ENCODE measurements at regions not wholly inside any gene's neighbourhood (a gene's known extent, or its start where the extent isn't known, plus 50 kb on each side); places are given as distances from the start of the nearest gene placed in this dataset.

DNA sequence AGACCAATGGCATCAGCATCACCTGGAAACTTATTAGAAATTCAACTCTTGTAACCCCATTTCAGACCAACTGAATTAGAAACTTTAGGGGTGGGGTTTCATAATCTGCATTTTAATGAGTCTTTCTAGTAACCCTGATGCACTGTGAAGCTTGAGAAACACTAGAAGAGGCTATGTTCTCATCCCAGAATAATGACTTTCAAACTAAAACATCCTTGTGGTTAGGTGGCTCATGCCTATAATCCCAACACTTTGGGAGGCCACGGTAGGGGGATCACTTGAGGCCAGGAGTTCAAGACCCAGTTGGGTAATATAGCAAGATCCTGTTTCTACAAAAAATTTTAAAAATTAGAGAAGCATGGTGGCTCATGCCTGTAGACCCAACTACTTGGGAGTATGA lies 402.4 kb downstream of the DLEU7 start:
- H3K36me3 ChIP-seq (ENCODE audit: insufficient read depth, low read length): no peaks in the 10 kb centered on the region
- H3K9me3 ChIP-seq (ENCODE audit: control insufficient read depth, insufficient read depth, low read length): no peaks in the 10 kb centered on the region
- H3K9ac ChIP-seq (ENCODE audit: low read depth, low read length): no peak overlapping the region
- no peaks in the 10 kb centered on the region for H3K4me1 ChIP-seq (ENCODE audit: insufficient read depth, low read length)

DNA sequence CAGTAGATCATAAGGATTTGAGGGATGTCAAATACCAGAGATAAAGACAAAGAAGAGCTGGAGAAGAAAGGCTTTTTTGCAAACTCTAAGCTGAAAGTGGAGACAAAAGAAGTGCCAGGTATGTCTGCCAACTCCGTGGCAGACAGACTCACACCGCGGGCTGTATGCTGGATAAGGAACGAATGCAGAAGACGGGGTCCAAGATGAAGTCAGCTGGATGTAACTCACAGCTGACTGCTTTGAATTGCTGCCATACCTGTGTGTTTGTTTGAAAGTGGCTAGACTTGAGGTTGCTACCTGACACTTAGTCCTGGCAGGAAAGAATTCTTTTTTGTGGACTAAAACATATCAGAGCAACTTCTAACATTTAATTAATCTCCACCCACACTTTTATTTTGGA lies 398.8 kb downstream of the DLEU7 start:
- Histone ChIP-seq H3K9me3 (ENCODE audit: control insufficient read depth, insufficient read depth, low read length) (no peaks in the 10 kb centered on the region), H3K4me1 (ENCODE audit: insufficient read depth, low read length) (peaks cover 11% of the 10 kb centered on the region), H3K9ac (ENCODE audit: low read depth, low read length) (no peak overlapping the region), H3K36me3 (ENCODE audit: insufficient read depth, low read length) (no peaks in the 10 kb centered on the region)

DNA sequence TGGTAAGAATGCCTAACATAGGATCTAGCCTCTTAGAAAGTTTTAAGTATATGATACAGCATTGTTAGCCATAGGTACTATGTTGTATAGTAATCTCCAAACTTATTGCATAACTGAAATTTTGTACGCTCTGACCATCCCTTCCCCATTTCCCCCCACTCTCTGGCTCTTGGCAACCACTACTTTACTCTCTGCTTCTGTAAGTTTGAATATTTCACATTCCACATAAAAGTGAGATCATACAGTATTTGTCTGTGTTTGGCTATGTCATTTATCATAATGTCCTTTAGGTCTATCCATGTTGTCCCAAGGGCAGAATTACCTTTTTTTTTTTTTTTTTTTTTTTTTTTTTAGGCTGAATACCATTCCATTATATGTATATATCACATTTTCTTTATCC lies 396.9 kb downstream of the DLEU7 start:
- H3K36me3 ChIP-seq (ENCODE audit: insufficient read depth, low read length): no peaks in the 10 kb centered on the region
- no peaks in the 10 kb centered on the region for H3K9me3 ChIP-seq (ENCODE audit: control insufficient read depth, insufficient read depth, low read length)
- H3K9ac ChIP-seq (ENCODE audit: low read depth, low read length): no peak overlapping the region
- peaks cover 11% of the 10 kb centered on the region for H3K4me1 ChIP-seq (ENCODE audit: insufficient read depth, low read length)

DNA sequence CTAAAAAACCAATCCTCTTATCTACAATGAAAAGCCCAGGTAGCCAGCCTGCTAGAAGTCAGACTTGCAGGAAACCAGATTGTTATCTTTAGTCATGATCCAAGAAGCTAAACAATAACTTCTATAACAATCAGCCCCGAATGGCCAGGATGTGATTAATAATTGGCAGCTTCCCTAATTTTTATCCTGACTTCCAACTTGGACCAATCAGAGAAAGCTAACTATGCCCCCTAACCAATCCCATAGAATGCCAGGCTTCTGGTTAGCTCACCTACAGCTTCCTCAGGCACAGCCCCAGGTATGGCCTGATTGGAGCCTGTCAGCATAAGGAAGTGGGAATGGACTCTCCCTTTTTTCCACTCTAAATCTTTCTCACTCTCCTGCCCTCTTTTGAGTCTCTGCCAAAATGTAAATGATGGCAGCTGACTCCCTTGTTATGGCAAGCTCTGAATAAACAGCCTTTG lies 394.9 kb downstream of the DLEU7 start:
- Histone ChIP-seq H3K9ac (ENCODE audit: low read depth, low read length) (no peak overlapping the region), H3K4me1 (ENCODE audit: insufficient read depth, low read length) (peaks cover 11% of the 10 kb centered on the region), H3K9me3 (ENCODE audit: control insufficient read depth, insufficient read depth, low read length) (no peaks in the 10 kb centered on the region), H3K36me3 (ENCODE audit: insufficient read depth, low read length) (no peaks in the 10 kb centered on the region)

DNA sequence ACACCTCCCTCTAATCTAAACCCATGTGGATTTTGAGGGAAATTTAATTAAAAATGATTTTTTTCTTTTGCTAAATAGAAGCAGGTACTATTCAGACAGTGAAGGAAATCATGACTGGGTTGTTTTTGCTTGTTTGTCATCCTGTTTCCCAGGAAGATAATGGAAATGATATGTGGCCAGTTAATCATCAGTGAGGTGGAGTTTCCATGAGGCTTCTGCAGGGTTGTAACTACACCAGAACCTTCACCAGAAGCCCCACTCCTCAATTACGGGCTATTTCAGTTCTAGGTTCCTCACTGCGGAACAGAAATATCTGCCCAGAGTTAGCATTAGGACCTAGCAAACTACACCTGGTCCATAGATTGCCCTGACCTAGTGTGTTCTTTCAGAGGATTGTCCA lies 394.0 kb downstream of the DLEU7 start:
- Histone ChIP-seq H3K36me3 (ENCODE audit: insufficient read depth, low read length) (no peaks in the 10 kb centered on the region), H3K4me1 (ENCODE audit: insufficient read depth, low read length) (peaks cover 11% of the 10 kb centered on the region), H3K9ac (ENCODE audit: low read depth, low read length) (no peak overlapping the region), H3K9me3 (ENCODE audit: control insufficient read depth, insufficient read depth, low read length) (no peaks in the 10 kb centered on the region)

DNA sequence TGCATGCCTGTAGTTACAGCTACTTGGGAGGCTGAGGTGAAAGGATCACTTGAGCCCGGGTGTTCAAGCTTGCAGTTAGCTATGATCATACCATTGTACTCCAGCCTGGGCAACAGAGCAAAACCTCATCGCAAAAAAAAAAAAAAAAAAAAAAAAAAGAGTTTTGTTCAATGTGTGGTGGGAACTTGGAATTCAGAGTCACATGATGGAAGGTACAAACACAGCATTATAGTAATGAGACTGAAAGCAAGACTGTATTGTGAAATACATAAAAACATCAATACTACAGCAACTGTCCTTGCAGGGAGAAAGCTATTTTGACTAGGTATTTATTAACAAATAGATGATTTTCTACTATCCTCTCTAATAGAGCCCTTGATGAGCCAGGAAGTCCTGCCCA lies 393.2 kb downstream of the DLEU7 start:
- Histone ChIP-seq H3K36me3 (ENCODE audit: insufficient read depth, low read length) (no peaks in the 10 kb centered on the region), H3K4me1 (ENCODE audit: insufficient read depth, low read length) (peaks cover 11% of the 10 kb centered on the region), H3K9me3 (ENCODE audit: control insufficient read depth, insufficient read depth, low read length) (no peaks in the 10 kb centered on the region), H3K9ac (ENCODE audit: low read depth, low read length) (no peak overlapping the region)

DNA sequence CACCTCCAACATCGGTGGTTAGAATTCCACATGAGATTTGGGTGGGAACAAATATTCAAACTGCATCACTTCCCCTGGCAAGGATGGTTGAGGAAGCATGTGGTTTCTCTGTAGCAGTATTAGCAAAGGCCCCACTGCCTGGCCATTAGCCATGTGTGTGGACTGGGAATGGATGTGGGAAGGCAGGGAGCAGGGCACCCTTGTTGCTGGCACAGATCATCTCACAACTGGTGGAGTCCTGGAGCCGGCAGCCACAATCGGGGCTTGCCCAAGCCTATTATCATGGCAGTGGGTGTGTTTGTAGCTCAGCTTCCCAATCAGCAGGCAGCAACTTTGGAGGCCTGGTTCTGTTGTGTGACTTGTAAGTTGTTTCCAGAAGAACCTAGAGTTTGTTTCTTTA lies 391.9 kb downstream of the DLEU7 start:
- no peak overlapping the region for H3K9ac ChIP-seq (ENCODE audit: low read depth, low read length)
- peaks cover 11% of the 10 kb centered on the region for H3K4me1 ChIP-seq (ENCODE audit: insufficient read depth, low read length)
- H3K36me3 ChIP-seq (ENCODE audit: insufficient read depth, low read length): no peaks in the 10 kb centered on the region

DNA sequence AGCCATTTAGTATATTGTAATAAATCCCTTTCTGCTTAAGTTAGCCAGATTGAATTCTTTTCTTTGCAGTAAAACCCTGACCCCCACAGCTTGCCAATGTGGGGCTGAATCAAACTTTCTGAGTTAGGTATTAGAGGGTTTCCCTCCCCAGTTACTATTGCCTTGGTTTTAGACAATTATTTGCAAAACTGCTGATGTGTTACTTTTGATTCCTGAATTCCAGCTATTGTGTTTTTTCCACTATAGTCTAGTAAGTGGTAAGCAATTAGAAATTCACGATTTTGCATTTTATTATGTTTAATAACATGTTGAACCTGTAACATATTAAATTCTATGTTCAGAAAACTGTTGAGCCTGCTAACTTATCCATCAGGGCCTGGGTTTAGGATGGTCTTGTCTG lies 391.5 kb downstream of the DLEU7 start:
- peaks cover 11% of the 10 kb centered on the region for H3K4me1 ChIP-seq (ENCODE audit: insufficient read depth, low read length)
- H3K9ac ChIP-seq (ENCODE audit: low read depth, low read length): no peak overlapping the region
- H3K36me3 ChIP-seq (ENCODE audit: insufficient read depth, low read length): no peaks in the 10 kb centered on the region
- H3K9me3 ChIP-seq (ENCODE audit: control insufficient read depth, insufficient read depth, low read length): no peaks in the 10 kb centered on the region

More for the DNA sequence above, 391.9 kb downstream of the DLEU7 start:
- no peaks in the 10 kb centered on the region for H3K9me3 ChIP-seq (ENCODE audit: control insufficient read depth, insufficient read depth, low read length)

DNA sequence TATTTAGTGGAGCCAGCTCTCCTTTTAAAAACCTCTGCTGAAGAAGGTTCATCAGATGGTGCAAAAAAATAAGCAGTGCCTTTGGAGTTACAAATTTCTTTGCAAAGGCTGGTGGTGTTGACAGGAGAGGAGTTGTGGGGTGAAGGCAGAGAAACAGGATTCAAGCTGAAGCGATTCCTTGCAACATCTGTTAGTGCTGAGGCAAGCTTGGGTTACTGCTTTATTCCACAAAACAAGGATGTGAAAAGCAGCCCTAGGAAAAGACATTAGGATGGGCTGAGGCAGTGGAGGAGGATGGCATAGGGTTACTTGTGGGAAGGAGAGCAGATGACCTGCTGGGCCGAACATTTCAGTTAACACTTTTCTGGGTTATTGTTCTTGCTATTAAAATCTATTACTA lies 390.7 kb downstream of the DLEU7 start:
- peaks cover 11% of the 10 kb centered on the region for H3K4me1 ChIP-seq (ENCODE audit: insufficient read depth, low read length)
- H3K36me3 ChIP-seq (ENCODE audit: insufficient read depth, low read length): no peaks in the 10 kb centered on the region
- H3K9me3 ChIP-seq (ENCODE audit: control insufficient read depth, insufficient read depth, low read length): no peaks in the 10 kb centered on the region
- H3K9ac ChIP-seq (ENCODE audit: low read depth, low read length): no peak overlapping the region

DNA sequence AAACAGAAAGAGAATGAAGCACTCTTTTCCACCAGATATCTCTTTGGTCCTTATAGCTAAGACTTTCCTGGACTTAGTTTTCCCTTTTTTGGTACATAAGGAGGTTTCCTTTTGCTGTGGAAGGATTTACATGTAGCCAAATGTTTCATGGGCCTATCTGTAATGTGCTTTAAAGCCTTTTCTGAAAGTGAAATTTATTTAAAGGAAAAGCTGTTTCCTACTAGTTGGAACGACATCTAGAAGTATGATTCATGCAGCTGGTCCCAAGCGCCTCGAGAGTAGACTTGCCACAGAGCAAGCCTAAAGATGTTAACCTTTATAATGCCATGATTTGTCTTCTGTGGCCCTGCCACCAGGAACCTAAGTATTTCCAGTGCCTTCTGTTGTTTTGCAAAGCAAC lies 390.3 kb downstream of the DLEU7 start:
- no peaks in the 10 kb centered on the region for H3K36me3 ChIP-seq (ENCODE audit: insufficient read depth, low read length)
- H3K9me3 ChIP-seq (ENCODE audit: control insufficient read depth, insufficient read depth, low read length): no peaks in the 10 kb centered on the region
- H3K4me1 ChIP-seq (ENCODE audit: insufficient read depth, low read length): peaks cover 8% of the 10 kb centered on the region
- H3K9ac ChIP-seq (ENCODE audit: low read depth, low read length): no peak overlapping the region

DNA sequence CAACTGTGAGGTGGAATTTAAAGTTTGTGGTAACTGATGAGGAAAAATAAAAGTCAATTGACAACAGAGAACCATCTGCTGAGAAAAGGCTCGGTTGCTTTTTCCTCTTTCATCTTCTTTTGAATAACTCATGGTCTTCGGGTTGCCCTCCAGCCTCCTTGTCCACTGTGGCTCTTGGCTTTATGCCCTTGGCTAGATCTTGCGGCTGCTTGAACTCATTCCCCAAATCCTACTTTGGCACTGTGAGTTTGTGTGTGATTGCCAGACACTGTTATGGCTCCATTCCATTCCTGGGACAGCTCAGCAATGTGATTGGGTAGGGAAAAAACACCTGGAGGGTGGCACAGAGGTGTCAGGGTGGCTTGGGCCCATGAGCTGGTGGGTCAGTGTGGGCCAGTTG lies 387.4 kb downstream of the DLEU7 start:
- no peaks in the 10 kb centered on the region for H3K36me3 ChIP-seq (ENCODE audit: insufficient read depth, low read length)
- no peaks in the 10 kb centered on the region; the same call in 1 of the 2 replicates for H3K4me1 ChIP-seq (ENCODE audit: insufficient read depth, low read length)
- H3K9ac ChIP-seq (ENCODE audit: low read depth, low read length): no peak overlapping the region
- no peaks in the 10 kb centered on the region for H3K9me3 ChIP-seq (ENCODE audit: control insufficient read depth, insufficient read depth, low read length)

DNA sequence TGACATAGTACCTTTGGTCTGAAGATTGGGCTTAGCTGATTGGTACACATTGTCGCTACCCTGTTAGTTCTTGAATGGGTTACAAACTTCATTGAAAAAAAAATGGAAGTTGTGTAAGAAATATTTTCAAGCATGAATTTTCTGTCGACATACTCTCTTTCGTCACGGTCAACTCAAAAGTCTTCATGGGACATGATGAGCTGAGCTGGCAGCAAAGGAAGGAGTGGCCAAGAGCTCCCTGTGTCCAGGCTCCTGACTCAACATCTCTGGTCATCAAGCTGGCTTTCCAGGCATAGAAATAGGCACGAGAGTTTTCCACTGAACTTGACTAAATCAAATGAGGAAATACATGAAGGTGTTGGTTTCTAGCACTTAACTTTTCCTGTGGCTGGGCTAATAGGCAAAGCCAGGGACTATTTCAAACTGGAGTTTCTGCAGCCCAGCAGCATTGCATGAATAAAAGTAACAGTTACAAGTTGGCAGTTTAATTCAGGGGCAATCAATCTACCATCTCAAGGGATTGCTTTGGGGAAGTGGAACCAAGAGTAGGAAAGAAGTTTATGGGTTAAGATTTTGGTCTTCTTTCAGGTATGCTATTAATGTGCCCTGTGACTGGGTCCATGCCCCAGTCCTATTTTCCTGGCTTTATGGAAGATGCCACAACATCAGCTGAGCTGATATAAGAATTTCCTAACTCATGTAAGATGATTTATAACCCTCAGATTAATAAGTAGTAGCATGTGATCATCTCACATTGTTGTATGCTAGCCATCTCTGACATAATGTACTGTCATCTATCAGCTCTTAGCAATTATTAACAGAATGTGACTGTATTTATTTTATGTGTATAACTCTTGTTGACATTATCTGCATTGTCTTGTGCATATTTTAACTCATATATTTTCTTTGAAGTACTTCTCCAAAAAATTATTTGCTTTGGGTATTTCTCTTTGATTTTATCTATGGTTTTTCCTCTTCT lies 385.8 kb downstream of the DLEU7 start:
- Histone ChIP-seq H3K4me1 (ENCODE audit: insufficient read depth, low read length) (no peaks in the 10 kb centered on the region; the same call in 1 of the 2 replicates), H3K9ac (ENCODE audit: low read depth, low read length) (no peak overlapping the region), H3K9me3 (ENCODE audit: control insufficient read depth, insufficient read depth, low read length) (no peaks in the 10 kb centered on the region), H3K36me3 (ENCODE audit: insufficient read depth, low read length) (no peaks in the 10 kb centered on the region)

DNA sequence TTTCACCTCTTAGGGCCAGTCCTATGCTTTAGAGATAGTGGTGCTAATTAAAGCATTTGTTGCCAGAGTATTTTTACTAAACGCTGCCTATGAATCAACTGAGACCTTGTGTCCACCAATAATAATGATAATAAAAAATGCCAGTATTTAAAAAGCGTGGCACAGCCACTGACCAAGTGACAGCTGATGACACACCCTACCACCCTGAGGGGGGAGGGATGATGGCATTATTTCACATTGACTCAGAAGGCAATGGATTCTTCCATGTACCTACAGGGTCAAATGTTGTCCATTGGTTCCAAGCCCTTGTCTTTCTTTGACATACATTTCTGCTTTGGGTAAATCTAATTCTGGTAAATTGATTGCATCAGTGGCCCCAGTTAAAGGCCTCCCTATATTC lies 384.4 kb downstream of the DLEU7 start:
- Histone ChIP-seq H3K36me3 (ENCODE audit: insufficient read depth, low read length) (no peaks in the 10 kb centered on the region), H3K9me3 (ENCODE audit: control insufficient read depth, insufficient read depth, low read length) (no peaks in the 10 kb centered on the region), H3K4me1 (ENCODE audit: insufficient read depth, low read length) (no peaks in the 10 kb centered on the region), H3K9ac (ENCODE audit: low read depth, low read length) (no peak overlapping the region)

DNA sequence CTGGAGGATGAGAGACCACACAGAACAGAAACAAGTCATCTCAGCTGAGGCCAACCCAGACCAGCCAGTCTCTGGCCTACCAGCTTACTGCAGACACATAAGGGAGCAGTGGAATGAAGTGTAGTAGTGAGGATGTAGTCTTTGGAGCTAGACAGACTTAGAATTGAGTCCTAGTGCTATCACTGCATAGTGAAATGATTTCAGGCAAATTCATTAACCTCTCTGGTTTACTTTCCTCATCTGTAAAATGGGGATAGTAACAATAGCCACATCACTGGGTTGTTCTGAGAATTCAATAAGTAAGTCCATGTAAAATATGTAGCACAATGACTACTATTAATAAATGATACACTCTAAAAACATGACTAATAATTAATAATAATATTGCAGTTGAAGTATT lies 383.8 kb downstream of the DLEU7 start:
- Histone ChIP-seq H3K9ac (ENCODE audit: low read depth, low read length) (no peak overlapping the region), H3K4me1 (ENCODE audit: insufficient read depth, low read length) (no peaks in the 10 kb centered on the region), H3K36me3 (ENCODE audit: insufficient read depth, low read length) (no peaks in the 10 kb centered on the region), H3K9me3 (ENCODE audit: control insufficient read depth, insufficient read depth, low read length) (no peaks in the 10 kb centered on the region)

DNA sequence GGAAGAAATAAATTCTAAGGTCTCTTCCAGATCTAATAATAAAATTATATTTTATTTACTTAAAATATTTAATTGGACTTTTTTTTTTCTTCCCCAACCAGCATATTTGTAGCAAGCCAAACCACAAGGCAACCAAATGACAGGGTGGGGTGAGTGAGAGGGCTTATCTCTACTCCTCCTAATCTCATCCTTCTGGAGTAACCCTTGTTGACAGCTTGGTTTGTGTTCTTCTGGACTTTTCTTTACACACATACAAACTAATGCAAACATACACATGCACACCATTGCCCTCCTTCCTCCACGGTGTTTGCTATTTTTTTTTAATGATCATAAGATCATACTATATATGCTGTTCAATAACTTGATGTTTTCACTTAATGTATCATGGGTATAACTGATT lies 383.1 kb downstream of the DLEU7 start:
- no peaks in the 10 kb centered on the region for H3K4me1 ChIP-seq (ENCODE audit: insufficient read depth, low read length)
- H3K36me3 ChIP-seq (ENCODE audit: insufficient read depth, low read length): no peaks in the 10 kb centered on the region
- H3K9ac ChIP-seq (ENCODE audit: low read depth, low read length): no peak overlapping the region
- no peaks in the 10 kb centered on the region for H3K9me3 ChIP-seq (ENCODE audit: control insufficient read depth, insufficient read depth, low read length)

Measured in ES-I3 (cell line).